ENCODE measurements at regions not wholly inside any gene's neighbourhood (a gene's known extent, or its start where the extent isn't known, plus 50 kb on each side); places are given as distances from the start of the nearest gene placed in this dataset.

DNA sequence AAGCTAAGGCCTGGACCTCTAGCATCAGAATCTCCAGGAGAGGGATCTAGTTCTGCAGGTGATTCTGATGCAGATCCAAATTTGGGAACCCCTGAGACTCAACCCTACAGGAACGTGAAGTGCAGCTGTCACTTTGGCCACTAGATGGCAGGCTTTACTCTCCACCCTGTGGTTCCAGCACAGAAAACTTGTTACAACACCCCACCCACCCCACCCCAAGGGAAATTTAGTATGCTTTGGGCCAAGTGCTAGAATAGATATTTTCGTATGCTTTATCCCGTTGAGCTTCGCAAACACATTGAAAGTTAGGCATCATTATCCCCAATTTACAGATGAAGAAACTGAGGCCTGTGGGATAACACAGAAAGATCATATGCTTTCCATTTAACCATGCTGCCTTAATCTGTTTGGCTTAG lies 232.0 kb downstream of the B3GLCT start:
- no peak for TF ChIP-seq ZNF274 (IDR thresholded peaks at IDR 0.05; ENCODE audit: low read depth, low read length)
- no peak for TF ChIP-seq YY1 (IDR thresholded peaks at IDR 0.05; ENCODE audit: insufficient read depth, insufficient read length)
- TF ChIP-seq SUZ12 (IDR thresholded peaks at IDR 0.05; ENCODE audit: extremely low read depth, insufficient read depth, insufficient read length), result no peak
